Left ventricle myocardium superior (tissue), 1 donor: ENCODE measurements at regions not wholly inside any gene's neighbourhood (a gene's known extent, or its start where the extent isn't known, plus 50 kb on each side); places are given as distances from the start of the nearest gene placed in this dataset.

Source experiments
- ATAC-seq: fragments of 200-7000 bp; cut with Tn5 transposase; one replicate; pipeline ENCODE4 v1.9.1; 2020; ENCODE audit warnings: mild to moderate bottlenecking, moderate library complexity
- DNase-seq: peaks from one replicate; pipeline ENCODE4 v3.0.0-alpha.2; 2020
- intact Hi-C: fragments of 100-400 bp; cut with micrococcal nuclease; formaldehyde crosslinking; loops from one replicate; pipeline ENCODE4 v1.11.0; 2022
- donor health status: DM: no; HTN: yes; CAD: no; lungs with severe emphysema.

- DNase-seq (no peak), ATAC-seq (no peak)
- intact Hi-C loops: no loop called here
These were observed 405.4 kb downstream of the TMEM232 start for GRCh38 chr5:110321117-110321516.

DNA sequence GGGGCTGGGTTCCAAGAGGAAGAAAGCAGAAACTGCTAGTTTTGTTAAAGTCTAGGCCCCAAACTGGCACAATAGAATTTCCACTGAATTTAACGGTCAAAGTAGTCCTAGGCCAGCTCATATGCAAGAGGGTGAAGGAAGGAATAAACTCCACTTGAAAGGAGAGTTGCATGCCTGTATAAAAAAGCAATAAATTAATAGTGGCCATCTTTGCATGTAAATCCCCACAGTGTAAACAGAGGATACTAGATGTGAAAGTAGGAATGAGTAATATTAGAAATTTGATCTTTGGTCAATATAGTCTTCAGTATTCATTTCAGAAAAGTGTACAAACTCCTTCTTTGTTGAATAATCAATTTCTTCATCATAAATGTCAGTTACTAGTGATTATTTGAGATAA is 403.1 kb downstream of the TMEM232 start:
- ATAC-seq (no peak), DNase-seq (no peak)
- intact Hi-C loops: no loop called here

DNA sequence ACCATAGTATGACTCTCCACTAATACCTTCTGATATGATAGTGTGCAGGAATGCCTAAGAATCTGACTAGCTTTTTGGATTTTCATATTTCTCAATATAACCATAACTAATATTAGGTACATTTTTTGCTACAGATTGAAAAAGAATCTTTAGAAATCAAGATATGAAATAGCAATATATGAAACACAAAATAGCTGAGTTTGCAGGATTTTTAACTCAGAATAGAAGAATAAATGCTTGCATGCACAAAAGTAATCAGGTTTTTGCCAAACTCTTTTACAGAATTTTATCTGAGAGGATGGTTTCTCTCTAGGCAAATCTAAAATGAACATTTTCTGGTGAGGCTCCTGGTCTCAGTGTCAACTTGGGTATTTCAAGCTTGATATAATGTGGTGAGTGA is 402.6 kb downstream of the TMEM232 start:
- ATAC-seq (no peak), DNase-seq (no peak)
- intact Hi-C loops: no loop called here

DNA sequence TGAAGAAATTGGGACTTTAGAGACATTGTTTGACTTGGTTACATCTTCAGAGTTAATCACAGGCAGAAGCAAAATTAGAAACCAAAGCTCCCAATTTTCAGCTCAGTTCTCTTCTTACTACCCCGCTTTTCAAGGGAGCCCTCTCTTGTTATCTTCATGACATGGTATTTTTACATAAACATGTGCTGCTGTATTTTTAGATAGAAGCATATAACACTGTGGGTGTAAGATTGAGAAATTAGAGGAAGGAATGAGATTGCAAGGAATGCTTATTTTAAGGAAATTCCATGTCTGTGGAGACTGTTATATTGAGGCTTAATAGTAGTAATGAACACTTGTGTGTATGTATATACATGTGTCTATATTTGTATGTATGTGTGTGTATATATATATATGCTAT is 401.6 kb downstream of the TMEM232 start:
- no peak for ATAC-seq
- intact Hi-C loops: no loop called here
- DNase-seq: no peak

DNA sequence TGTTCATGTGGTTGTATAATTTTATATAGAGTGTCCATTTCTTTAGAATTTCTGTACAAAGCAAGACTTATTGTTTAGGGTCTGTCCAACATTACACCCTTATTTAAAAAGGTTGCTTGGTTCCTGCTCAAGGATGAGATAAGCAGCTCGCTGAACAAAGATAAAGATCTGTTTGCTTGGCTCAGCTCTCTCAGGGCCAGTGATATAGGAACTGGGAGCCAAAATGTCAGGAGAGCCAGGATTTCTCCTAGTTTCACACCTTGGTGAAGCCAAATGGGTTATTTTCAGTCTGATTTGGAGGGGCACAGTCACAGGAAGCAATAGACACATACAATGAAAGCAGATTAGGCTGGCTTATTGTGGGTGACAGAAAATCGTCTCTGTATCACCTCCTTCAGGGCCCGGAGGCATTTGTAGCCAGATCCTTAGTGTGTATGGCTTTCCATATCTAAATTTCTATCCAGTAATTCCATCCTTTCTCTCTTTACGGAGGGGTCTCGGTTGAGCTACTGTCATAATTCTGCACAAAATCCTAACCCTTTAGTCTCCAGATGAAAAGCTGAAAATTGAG is 396.4 kb downstream of the TMEM232 start:
- DNase-seq: no peak
- intact Hi-C loops: no loop called here
- ATAC-seq: no peak

DNA sequence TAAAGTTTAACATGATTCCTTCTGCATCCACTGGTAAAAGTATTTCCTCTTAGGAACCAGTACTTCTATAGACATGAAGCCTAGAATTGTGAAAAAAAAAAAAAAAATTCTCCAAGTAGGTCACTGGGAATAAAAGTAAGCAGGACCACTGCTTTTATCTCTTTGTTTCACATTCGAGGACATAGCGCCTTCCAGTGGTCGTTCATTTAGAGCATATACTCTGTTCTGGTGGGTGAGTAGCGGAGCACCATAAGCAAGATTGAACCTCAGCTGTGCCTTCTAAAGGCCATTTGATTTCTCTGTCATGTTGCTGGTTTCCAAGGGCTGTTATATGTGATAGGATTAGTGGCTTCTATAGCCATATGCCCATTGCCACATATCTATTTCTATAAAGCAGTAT is 393.1 kb downstream of the TMEM232 start:
- ATAC-seq (no peak), DNase-seq (no peak)
- intact Hi-C loops: no loop called here

DNA sequence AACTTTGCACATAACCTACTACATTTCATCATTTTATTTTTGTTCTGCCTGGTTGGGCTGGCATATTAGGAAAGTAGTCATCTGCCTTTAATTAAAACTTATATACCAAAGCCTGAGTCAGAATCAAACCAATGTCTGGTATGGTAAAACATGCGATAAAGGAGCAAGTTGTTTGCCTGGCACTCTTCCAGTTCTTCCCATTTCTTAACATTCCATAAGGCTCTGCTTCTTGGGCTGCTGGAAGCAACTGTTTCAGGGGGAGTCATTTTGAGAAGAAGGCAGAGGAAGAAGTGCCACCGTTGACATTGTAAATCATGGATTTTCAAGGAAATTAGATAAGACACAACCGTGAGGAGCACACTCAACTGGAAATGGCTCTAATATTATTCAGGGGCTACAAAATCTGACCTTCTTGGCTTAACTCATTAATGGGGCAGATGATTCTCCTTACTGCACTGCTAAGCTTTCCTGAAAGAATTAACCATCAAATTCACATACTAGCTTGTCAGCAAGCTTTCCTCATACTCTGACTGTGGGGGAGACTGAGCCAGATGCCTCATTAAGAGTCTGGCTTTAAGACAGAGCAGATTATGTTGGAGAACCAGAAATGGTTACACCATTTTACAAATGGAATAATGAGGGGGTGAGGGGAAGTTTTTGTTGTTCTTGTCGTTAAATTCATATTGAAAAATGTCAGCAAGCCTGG is 391.0 kb downstream of the TMEM232 start:
- DNase-seq: no peak
- no peak for ATAC-seq
- intact Hi-C loops: no loop called here

- intact Hi-C loops: no loop called here
- no peak for DNase-seq
- no peak for ATAC-seq
These were observed 388.0 kb downstream of the TMEM232 start for GRCh38 chr5:110338341-110339083.

DNA sequence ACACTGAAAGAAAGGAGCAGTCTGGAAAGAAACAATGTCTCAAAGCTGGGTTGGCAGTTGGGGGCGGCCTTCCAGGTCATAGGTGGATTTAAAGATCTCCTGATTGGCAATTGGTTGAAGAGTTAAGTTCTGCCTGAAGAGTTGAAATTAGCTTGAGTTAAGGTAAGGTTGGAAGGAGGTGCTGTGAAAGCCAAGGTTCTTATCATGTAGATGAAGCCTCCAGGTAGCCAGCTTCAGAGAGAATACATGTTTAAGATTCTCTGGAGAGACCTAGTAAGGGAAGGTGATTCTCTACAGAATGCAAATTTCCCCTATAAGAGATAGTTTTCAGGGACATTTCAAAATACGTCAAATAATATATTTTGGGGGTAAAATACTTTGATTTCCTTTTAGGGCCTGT is 387.1 kb downstream of the TMEM232 start:
- intact Hi-C loops: no loop called here
- ATAC-seq: no peak
- DNase-seq: no peak

DNA sequence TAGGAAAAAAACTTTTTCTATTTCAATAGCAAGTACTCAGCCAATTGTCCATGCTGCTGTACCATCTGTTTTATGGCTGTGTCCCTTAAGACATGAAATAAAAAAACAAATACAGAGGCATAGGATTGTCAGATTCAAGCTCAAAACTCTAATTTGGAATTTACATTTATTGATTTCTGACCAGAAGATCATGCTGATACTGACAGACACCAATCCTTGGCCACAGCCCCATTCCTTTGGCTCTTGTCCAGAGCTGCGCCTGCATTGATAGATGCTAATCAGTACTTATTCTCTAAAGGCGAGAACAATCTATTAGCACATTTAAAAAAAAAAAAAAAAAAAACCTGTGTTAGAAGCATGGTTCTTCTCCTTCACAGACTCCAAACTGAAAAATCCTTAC is 384.6 kb downstream of the TMEM232 start:
- no peak for ATAC-seq
- intact Hi-C loops: no loop called here

DNA sequence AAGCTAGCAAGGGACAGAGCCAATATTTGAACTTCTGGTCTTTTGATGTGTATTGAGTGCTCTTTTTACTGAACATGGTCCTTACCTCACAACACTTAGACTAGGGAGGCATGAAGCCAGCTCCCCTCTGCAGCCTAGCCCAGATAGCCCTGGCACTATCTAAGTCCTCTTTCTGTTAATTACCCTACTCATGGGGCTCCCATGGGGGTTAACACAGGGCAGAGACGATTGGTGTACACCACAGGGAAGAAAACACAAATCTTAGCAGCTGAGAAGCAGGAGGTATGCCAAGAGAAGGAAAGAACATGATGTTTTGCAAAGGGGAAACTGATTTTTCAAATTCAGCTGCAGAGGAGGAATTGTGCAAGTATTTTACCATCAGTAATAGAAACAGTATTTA is 383.8 kb downstream of the TMEM232 start:
- ATAC-seq: peak; percentile 82
- DNase-seq: no peak
- intact Hi-C loops: no loop called here

More for the DNA sequence above, 384.6 kb downstream of the TMEM232 start:
- DNase-seq: no peak

- intact Hi-C loops: no loop called here
- ATAC-seq (no peak), DNase-seq (no peak)
These were observed 382.9 kb downstream of the TMEM232 start for GRCh38 chr5:110343616-110344015.

- DNase-seq (no peak), ATAC-seq (no peak)
- intact Hi-C loops: no loop called here
These were observed 380.8 kb downstream of the TMEM232 start for GRCh38 chr5:110345623-110346022.

GRCh38 chr5:110346893-110347358 is 379.5 kb downstream of the TMEM232 start:
- intact Hi-C loops: no loop called here
- DNase-seq: no peak
- ATAC-seq: no peak

- intact Hi-C loops: no loop called here
- DNase-seq: no peak
- ATAC-seq: no peak
These were observed 378.7 kb downstream of the TMEM232 start for GRCh38 chr5:110347781-110348180.

DNA sequence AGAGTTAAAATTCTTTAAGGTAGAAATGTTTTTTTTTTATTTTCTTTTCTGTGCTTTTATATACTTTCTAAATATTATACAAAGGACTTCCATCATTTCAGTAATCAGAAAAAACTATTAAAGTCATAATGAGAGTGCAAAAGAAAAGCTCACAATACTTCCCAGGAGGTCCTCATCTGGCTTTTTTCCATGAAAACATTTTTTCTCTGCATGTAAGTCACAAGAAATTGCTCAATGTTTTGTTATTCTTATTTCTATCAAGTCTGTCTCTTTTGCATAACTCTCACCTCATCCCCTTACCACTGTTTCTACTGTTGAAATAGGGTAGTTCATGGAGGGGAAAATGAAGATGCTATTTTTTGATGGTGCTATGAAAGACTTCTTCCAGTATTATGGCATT is 375.0 kb downstream of the TMEM232 start:
- intact Hi-C loops: no loop called here
- ATAC-seq (peak; percentile 13), DNase-seq (no peak)

DNA sequence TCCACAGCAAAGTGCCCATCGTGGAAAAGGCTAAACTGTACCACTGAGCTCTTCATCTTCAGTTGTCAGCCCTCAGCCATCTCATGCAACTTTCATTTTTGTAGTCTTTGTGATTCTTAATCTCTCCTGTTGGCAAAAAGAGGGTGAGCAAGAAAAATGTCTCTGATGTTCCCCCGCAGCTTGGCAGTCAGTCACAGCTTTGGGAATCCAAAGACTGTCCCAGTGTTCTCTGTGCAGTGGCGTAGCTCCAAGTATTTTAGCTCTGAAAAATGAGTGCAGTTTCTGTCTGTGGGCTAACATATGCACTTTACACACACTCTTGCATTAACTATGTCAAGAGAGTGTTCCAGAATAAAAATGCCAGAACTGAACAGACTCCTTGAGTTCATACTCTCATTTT is 372.2 kb downstream of the TMEM232 start:
- DNase-seq (no peak), ATAC-seq (peak; percentile 62)
- intact Hi-C loops: no loop called here

DNA sequence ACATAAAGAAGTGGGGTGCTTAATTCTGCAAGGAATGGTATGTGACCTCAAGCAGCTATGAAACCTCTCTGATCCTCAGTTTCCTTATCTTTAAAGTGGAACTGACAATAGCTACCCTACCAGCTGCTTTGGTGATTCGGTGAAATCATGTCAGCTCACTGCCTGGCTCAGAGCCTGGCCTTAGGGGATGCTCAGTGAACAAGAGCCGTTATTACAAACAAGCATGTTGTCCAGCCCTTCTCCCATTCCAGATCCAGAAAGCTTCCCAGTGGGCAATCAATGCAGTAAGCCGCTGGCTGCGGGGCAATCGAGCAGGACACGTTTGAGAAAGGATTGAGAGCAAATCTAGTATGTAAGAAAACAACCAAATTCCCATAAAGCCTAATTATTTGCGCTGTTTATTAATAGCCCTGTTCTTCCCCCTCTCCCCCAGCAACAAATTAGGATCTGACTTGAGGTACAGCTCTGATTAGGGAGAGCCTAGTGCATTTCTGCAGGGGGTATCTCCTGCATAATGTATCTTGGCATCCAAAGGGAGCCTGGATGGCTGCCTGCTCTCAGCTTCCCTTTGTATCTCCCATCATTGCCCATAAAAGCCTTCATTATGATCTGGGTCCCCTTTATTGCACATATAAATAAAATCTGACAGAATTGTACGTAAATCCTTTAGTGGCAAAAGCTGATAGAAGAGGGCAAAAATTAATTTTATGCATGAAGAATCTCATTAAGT is 371.4 kb downstream of the TMEM232 start:
- intact Hi-C loops: no loop called here
- DNase-seq: peak; percentile 72
- ATAC-seq: peak; percentile 81

- ATAC-seq (no peak), DNase-seq (no peak)
- intact Hi-C loops: no loop called here
These were observed 369.8 kb downstream of the TMEM232 start for GRCh38 chr5:110356677-110357076.

DNA sequence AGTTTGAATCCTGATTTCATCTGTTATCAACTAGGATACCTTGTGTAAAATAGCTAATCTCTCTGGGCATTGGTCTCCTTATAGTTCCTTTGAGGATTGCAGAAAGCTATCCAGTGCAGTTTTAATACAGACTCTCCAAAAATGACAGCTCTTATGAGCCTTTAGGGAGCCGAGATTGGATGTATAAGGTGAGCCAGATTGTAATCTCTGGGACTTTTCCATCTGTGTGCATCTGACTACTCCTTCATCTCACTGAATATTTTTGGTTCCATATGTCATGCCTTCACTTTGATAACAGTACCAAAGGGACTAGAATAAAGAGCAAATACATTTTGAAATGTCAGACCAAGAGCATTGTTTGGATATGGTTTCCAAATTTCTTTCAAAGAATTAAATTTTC is 367.2 kb downstream of the TMEM232 start:
- no peak for DNase-seq
- no peak for ATAC-seq
- intact Hi-C loops: no loop called here
